Effector CD8-positive, alpha-beta T cell (primary cell): ENCODE measurements at regions not wholly inside any gene's neighbourhood (a gene's known extent, or its start where the extent isn't known, plus 50 kb on each side); places are given as distances from the start of the nearest gene placed in this dataset.

ENCODE experiments used
- DNase-seq: peaks from one replicate; lab custom pipeline; 2025; lab: John Stamatoyannopoulos, UW

GRCh38 chr2:196316050-196316430 lies 144.7 kb upstream of the STK17B start:
- DNase-seq = no peak

GRCh38 chr2:196318517-196319377 lies 147.4 kb upstream of the STK17B start:
- DNase-seq = no peak

- no peak for DNase-seq
Observed at GRCh38 chr2:196322973-196323810, 151.8 kb upstream of the STK17B start.

GRCh38 chr2:196324211-196324610 lies 152.8 kb upstream of the STK17B start:
- DNase-seq = no peak

GRCh38 chr2:196328088-196328680 lies 156.8 kb upstream of the STK17B start:
- DNase-seq = no peak

GRCh38 chr2:196329959-196330358 lies 158.6 kb upstream of the STK17B start:
- DNase-seq = no peak

- DNase-seq = no peak
Observed at GRCh38 chr2:196330645-196331044, 159.3 kb upstream of the STK17B start.

GRCh38 chr2:196331143-196331542 lies 159.8 kb upstream of the STK17B start:
- no peak for DNase-seq

GRCh38 chr2:196331851-196332250 lies 160.5 kb upstream of the STK17B start:
- DNase-seq = no peak

- DNase-seq = no peak
Observed at GRCh38 chr2:196333397-196333796, 162.0 kb upstream of the STK17B start.

GRCh38 chr2:196334710-196335109 lies 163.3 kb upstream of the STK17B start:
- no peak for DNase-seq

GRCh38 chr2:196335221-196335634 lies 163.8 kb upstream of the STK17B start:
- DNase-seq = no peak

- DNase-seq = no peak
Observed at GRCh38 chr2:196336207-196336606, 164.8 kb upstream of the STK17B start.

- DNase-seq = no peak
Observed at GRCh38 chr2:196336715-196337114, 165.3 kb upstream of the STK17B start.

- no peak for DNase-seq
Observed at GRCh38 chr2:196337208-196337953, 166.0 kb upstream of the STK17B start.

GRCh38 chr2:196338440-196338839 lies 167.1 kb upstream of the STK17B start:
- no peak for DNase-seq

GRCh38 chr2:196341277-196341841 lies 170.0 kb upstream of the STK17B start:
- DNase-seq = no peak

GRCh38 chr2:196344397-196344796 lies 173.0 kb upstream of the STK17B start:
- no peak for DNase-seq

GRCh38 chr2:196353717-196354116 lies 182.3 kb upstream of the STK17B start:
- no peak for DNase-seq

GRCh38 chr2:196354186-196354585 lies 182.8 kb upstream of the STK17B start:
- no peak for DNase-seq

GRCh38 chr2:196356332-196356731 lies 185.0 kb upstream of the STK17B start:
- DNase-seq = no peak

- DNase-seq = no peak
Observed at GRCh38 chr2:196360650-196361049, 189.3 kb upstream of the STK17B start.
